Activated naive CD4-positive, alpha-beta T cell treated with anti-CD3 and anti-CD28 coated beads, Interleukin-2, amount 50 U/mL, for 24 hours (primary cell): ENCODE measurements at regions not wholly inside any gene's neighbourhood (a gene's known extent, or its start where the extent isn't known, plus 50 kb on each side); places are given as distances from the start of the nearest gene placed in this dataset.

Source experiments
- H3K27ac Mint-ChIP-seq: one replicate; pipeline ENCODE4 v1.8.0; 2021; ENCODE audit warnings: mild to moderate bottlenecking, mixed read lengths
- H3K27me3 Mint-ChIP-seq: one replicate; pipeline ENCODE4 v1.8.0; 2021; ENCODE audit warnings: mixed read lengths
- H3K36me3 Mint-ChIP-seq: one replicate; pipeline ENCODE4 v1.8.0; 2021; ENCODE audit warnings: mixed read lengths
- H3K4me1 Mint-ChIP-seq: one replicate; pipeline ENCODE4 v1.8.0; 2021; ENCODE audit warnings: mixed read lengths
- H3K4me3 Mint-ChIP-seq: one replicate; pipeline ENCODE4 v1.8.0; 2021; ENCODE audit warnings: mild to moderate bottlenecking, mixed read lengths
- H3K9me3 Mint-ChIP-seq: one replicate; pipeline ENCODE4 v1.8.0; 2021; ENCODE audit warnings: mixed read lengths

- Mint-ChIP-seq H3K27me3 (peaks cover 3% of the 10 kb centered on the region), H3K36me3 (no peaks in the 10 kb centered on the region), H3K27ac (no peak overlapping the region), H3K4me3 (no peak overlapping the region), H3K9me3 (no peaks in the 10 kb centered on the region), H3K4me1 (no peaks in the 10 kb centered on the region)
Measured at GRCh38 chrX:147846676-147847075, 65.0 kb upstream of the FMR1 start.

GRCh38 chrX:147847999-147848398, 63.7 kb upstream of the FMR1 start:
- no peaks in the 10 kb centered on the region for H3K36me3 Mint-ChIP-seq
- H3K27ac Mint-ChIP-seq, result no peak overlapping the region

GRCh38 chrX:147848543-147849443, 62.9 kb upstream of the FMR1 start:
- Mint-ChIP-seq H3K27ac (no peak overlapping the region), H3K27me3 (peaks cover 3% of the 10 kb centered on the region), H3K9me3 (no peaks in the 10 kb centered on the region), H3K4me3 (no peak overlapping the region), H3K36me3 (no peaks in the 10 kb centered on the region), H3K4me1 (no peaks in the 10 kb centered on the region)

More at GRCh38 chrX:147847999-147848398, 63.7 kb upstream of the FMR1 start:
- Mint-ChIP-seq H3K4me1 (no peaks in the 10 kb centered on the region), H3K9me3 (no peaks in the 10 kb centered on the region), H3K4me3 (no peak overlapping the region), H3K27me3 (peaks cover 3% of the 10 kb centered on the region)

GRCh38 chrX:147850875-147851274, 60.8 kb upstream of the FMR1 start:
- Mint-ChIP-seq H3K36me3 (no peaks in the 10 kb centered on the region), H3K4me1 (no peaks in the 10 kb centered on the region), H3K4me3 (no peak overlapping the region), H3K9me3 (no peaks in the 10 kb centered on the region), H3K27ac (no peak overlapping the region), H3K27me3 (peaks cover 3% of the 10 kb centered on the region)

- Mint-ChIP-seq H3K9me3 (no peaks in the 10 kb centered on the region), H3K4me1 (no peaks in the 10 kb centered on the region), H3K36me3 (no peaks in the 10 kb centered on the region), H3K27ac (no peak overlapping the region), H3K4me3 (no peak overlapping the region), H3K27me3 (peaks cover 3% of the 10 kb centered on the region)
Measured at GRCh38 chrX:147853701-147854100, 58.0 kb upstream of the FMR1 start.

- Mint-ChIP-seq H3K4me3 (no peak overlapping the region), H3K36me3 (no peaks in the 10 kb centered on the region), H3K4me1 (no peaks in the 10 kb centered on the region), H3K27ac (no peak overlapping the region), H3K27me3 (no peaks in the 10 kb centered on the region), H3K9me3 (no peaks in the 10 kb centered on the region)
Measured at GRCh38 chrX:147859666-147860065, 52.1 kb upstream of the FMR1 start.
